ENCODE measurements at regions not wholly inside any gene's neighbourhood (a gene's known extent, or its start where the extent isn't known, plus 50 kb on each side); places are given as distances from the start of the nearest gene placed in this dataset.

DNA sequence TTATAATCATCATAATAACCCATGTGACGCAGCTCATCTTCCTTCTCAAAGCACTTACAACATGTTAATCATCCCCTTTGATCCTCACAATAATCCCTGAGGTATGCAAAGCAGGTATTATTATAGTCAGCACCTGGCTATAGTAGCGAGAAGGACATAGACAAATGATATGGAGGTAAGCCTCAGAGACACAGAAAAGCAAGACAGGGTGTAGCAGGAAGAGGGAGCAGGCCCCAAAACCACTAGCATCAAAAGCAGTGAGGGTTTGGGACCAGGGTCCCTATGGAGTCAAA is 139.2 kb upstream of the SLC30A5 start:
- FAIRE-seq (no peak), ATAC-seq (no peak), DNase-seq (ENCODE audit: low spot score) (no peak)
- intact Hi-C loops (cut with micrococcal nuclease; ENCODE audit: unreplicated experiment) = no loop called here
- Histone ChIP-seq H3K79me2 (ENCODE audit: insufficient read depth, low read length) (no peaks in the 10 kb centered on the region), H4K20me1 (ENCODE audit: insufficient read depth, low read length) (no peaks in the 10 kb centered on the region), H3K4me1 (ENCODE audit: insufficient read depth, low read length) (no peaks in the 10 kb centered on the region), H3K4me2 (ENCODE audit: low read depth, low read length) (no peak overlapping the region), H3K9ac (ENCODE audit: insufficient read depth, low read depth, low read length) (no peak overlapping the region), H3K4me3 (replicated peaks in 1 of 3; ENCODE audit: insufficient read depth in 1 of 3, low read depth in 2 of 3, low read length in 3 of 3) (no peak overlapping the region), H3K27ac (ENCODE audit: extremely low read length, insufficient read depth, low read length) (no peak overlapping the region), H3K36me3 (replicated peaks in 1 of 2; ENCODE audit: control insufficient read depth in 1 of 2, insufficient read depth in 2 of 2, low read length in 2 of 2) (no peaks in the 10 kb centered on the region), H3K9me3 (ENCODE audit: low read length) (no peaks in the 10 kb centered on the region), H2AFZ (ENCODE audit: low read length) (no peak overlapping the region), H3K27me3 (ENCODE audit: control insufficient read depth in 1 of 2, insufficient read depth in 2 of 2, low read length in 2 of 2) (no peaks in the 10 kb centered on the region; a peak in 1 of 5 replicates)
- CTCF ChIA-PET (ENCODE audit: low intra/inter-chr PET ratio, low total read pairs) = no interaction called here
- 0% methylated on average over 2 of the region's 2 CpGs for WGBS (ENCODE audit: low lambda C conversion rate)
- POLR2A ChIA-PET = no interaction called here
- no TSS peak for BruUV-seq (replicated peaks)
- in situ Hi-C loops (cut with HindIII; ENCODE audit: extremely low pct_ligation_motif_present, low pct_unique_long_range_greater_than_20kb) = no loop called here
- TF ChIP-seq IRX3 (CRISPR knock-in tag; IDR thresholded peaks at IDR 0.05; ENCODE audit: borderline replicate concordance, low read depth) = no peak
- no peak for TF ChIP-seq NKX3-1 (CRISPR knock-in tag; IDR thresholded peaks at IDR 0.05)
- no peak for TF ChIP-seq ZNF224 (CRISPR knock-in tag; IDR thresholded peaks at IDR 0.05)

DNA sequence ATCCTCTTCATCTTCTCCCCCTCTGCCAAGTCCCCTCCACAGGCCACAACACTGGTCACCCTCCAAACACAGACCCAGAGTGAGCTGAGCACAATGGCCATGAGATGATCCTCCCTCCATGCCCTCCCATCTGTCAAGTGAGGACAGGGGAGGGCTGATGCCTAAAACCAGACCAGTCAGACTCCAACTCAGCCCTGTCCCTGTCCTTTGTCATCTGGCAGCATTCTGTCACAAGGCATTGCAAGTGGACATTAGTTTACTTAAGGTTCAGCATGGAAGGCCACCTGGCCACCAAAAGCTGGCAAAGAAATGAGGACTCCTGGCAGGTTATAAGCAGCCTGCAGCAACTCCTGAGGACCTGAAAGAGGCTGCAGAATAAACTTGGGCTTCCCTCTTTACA is 136.2 kb upstream of the SLC30A5 start:
- no peak overlapping the region for H3K4me2 ChIP-seq (ENCODE audit: low read depth, low read length)
- no peaks in the 10 kb centered on the region for H4K20me1 ChIP-seq (ENCODE audit: insufficient read depth, low read length)
- TF ChIP-seq ZFP36L1 (CRISPR knock-in tag; IDR thresholded peaks at IDR 0.05) (no peak), ZNF577 (CRISPR knock-in tag; IDR thresholded peaks at IDR 0.05; ENCODE audit: borderline replicate concordance, low read depth) (no peak), ZNF652 (CRISPR knock-in tag; IDR thresholded peaks at IDR 0.05; ENCODE audit: borderline replicate concordance, low read depth) (no peak), KDM5A (IDR thresholded peaks at IDR 0.05; ENCODE audit: borderline replicate concordance, low read length) (no peak), POGZ (CRISPR knock-in tag; IDR thresholded peaks at IDR 0.05) (no peak)
- TF ChIP-seq, protein P1, sequence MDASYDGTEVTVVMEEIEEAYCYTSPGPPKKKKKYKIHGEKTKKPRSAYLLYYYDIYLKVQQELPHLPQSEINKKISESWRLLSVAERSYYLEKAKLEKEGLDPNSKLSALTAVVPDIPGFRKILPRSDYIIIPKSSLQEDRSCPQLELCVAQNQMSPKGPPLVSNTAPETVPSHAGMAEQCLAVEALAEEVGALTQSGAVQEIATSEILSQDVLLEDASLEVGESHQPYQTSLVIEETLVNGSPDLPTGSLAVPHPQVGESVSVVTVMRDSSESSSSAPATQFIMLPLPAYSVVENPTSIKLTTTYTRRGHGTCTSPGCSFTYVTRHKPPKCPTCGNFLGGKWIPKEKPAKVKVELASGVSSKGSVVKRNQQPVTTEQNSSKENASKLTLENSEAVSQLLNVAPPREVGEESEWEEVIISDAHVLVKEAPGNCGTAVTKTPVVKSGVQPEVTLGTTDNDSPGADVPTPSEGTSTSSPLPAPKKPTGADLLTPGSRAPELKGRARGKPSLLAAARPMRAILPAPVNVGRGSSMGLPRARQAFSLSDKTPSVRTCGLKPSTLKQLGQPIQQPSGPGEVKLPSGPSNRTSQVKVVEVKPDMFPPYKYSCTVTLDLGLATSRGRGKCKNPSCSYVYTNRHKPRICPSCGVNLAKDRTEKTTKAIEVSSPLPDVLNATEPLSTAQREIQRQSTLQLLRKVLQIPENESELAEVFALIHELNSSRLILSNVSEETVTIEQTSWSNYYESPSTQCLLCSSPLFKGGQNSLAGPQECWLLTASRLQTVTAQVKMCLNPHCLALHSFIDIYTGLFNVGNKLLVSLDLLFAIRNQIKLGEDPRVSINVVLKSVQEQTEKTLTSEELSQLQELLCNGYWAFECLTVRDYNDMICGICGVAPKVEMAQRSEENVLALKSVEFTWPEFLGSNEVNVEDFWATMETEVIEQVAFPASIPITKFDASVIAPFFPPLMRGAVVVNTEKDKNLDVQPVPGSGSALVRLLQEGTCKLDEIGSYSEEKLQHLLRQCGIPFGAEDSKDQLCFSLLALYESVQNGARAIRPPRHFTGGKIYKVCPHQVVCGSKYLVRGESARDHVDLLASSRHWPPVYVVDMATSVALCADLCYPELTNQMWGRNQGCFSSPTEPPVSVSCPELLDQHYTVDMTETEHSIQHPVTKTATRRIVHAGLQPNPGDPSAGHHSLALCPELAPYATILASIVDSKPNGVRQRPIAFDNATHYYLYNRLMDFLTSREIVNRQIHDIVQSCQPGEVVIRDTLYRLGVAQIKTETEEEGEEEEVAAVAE (CRISPR knock-in tag; IDR thresholded peaks at IDR 0.05; ENCODE audit: borderline replicate concordance) = no peak
- ChIA-PET POLR2A (no interaction called here), CTCF (ENCODE audit: low intra/inter-chr PET ratio, low total read pairs) (no interaction called here)
- no peak overlapping the region for H3K27ac ChIP-seq (ENCODE audit: extremely low read length, insufficient read depth, low read length)
- intact Hi-C loops (cut with micrococcal nuclease; ENCODE audit: unreplicated experiment) = no loop called here
- no peak overlapping the region for H3K4me3 ChIP-seq (replicated peaks in 1 of 3; ENCODE audit: insufficient read depth in 1 of 3, low read depth in 2 of 3, low read length in 3 of 3)
- DNase-seq (ENCODE audit: low spot score) (no peak), ATAC-seq (no peak), FAIRE-seq (no peak)
- no peak overlapping the region for H2AFZ ChIP-seq (ENCODE audit: low read length)
- in situ Hi-C loops (cut with HindIII; ENCODE audit: extremely low pct_ligation_motif_present, low pct_unique_long_range_greater_than_20kb) = no loop called here
- H3K36me3 ChIP-seq (replicated peaks in 1 of 2; ENCODE audit: control insufficient read depth in 1 of 2, insufficient read depth in 2 of 2, low read length in 2 of 2) = no peaks in the 10 kb centered on the region
- BruUV-seq (replicated peaks) = no TSS peak
- H3K79me2 ChIP-seq (ENCODE audit: insufficient read depth, low read length) = no peaks in the 10 kb centered on the region
- no peak overlapping the region for H3K9ac ChIP-seq (ENCODE audit: insufficient read depth, low read depth, low read length)
- no peaks in the 10 kb centered on the region for H3K4me1 ChIP-seq (ENCODE audit: insufficient read depth, low read length)
- H3K27me3 ChIP-seq (ENCODE audit: control insufficient read depth in 1 of 2, insufficient read depth in 2 of 2, low read length in 2 of 2) = peaks cover 0 to 4% of the 10 kb centered on the region in 2 experiments; a peak in 1 of 5 replicates
- H3K9me3 ChIP-seq (ENCODE audit: low read length) = no peaks in the 10 kb centered on the region

Measured in HepG2 (cell line).